ENCODE measurements at regions not wholly inside any gene's neighbourhood (a gene's known extent, or its start where the extent isn't known, plus 50 kb on each side); places are given as distances from the start of the nearest gene placed in this dataset.

DNA sequence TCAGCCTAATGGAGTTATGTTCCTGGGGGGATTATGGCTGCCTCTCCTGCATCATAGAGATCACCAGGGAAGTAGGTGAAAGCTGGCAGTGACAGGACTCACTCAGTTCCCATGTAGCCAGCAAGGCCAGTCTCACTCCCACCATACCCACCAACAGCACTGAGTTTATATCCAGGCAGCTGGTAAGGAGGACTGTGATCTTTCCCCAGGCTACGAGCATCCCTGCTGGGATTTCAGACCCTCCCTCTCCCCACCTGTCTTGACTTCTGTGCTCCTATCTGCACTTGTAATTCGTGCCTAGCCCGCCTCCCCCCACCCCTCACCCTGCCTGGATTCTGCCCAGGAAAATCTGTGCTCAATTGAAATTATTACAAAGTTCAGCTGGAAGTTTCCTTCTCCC is 499.1 kb upstream of the NUDT12 start:
- CTCF ChIA-PET, result interaction anchor here (0.6 kb wide), 1 partner anchor 586 kb away, joined by 3 read pairs; no protein-coding TSS in a partner anchor
- H3K27ac Mint-ChIP-seq (ENCODE audit: low read depth, unreplicated experiment), result no peak overlapping the region

DNA sequence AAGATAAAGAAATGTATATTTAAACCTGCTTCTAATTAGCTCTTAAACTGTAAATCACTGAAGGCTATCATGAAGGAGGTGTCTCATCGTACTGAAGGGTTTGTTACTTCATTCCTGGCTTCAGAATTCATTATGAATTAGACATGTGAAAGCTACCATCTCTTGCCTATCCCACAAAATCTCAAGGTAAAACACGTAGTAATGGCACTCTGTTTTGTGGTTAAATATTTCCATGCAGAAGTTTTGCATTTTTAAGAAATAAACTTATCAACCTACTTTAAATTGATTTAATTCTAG is 490.7 kb upstream of the NUDT12 start:
- no TSS peak for BruUV-seq (replicated peaks)
- DNase-seq (ENCODE audit: unreplicated experiment), result no peak
- no peaks in the 10 kb centered on the region for H3K9me3 Mint-ChIP-seq (ENCODE audit: unreplicated experiment)
- no peaks in the 10 kb centered on the region for H3K4me1 Mint-ChIP-seq (ENCODE audit: insufficient read depth, unreplicated experiment)
- ChIA-PET POLR2A (interaction anchor here (0.6 kb wide), 1 partner anchor 94 kb away, joined by 3 read pairs; no protein-coding TSS in a partner anchor), CTCF (no interaction called here)
- intact Hi-C loops (cut with micrococcal nuclease), result no loop called here
- TF ChIP-seq, protein P1, sequence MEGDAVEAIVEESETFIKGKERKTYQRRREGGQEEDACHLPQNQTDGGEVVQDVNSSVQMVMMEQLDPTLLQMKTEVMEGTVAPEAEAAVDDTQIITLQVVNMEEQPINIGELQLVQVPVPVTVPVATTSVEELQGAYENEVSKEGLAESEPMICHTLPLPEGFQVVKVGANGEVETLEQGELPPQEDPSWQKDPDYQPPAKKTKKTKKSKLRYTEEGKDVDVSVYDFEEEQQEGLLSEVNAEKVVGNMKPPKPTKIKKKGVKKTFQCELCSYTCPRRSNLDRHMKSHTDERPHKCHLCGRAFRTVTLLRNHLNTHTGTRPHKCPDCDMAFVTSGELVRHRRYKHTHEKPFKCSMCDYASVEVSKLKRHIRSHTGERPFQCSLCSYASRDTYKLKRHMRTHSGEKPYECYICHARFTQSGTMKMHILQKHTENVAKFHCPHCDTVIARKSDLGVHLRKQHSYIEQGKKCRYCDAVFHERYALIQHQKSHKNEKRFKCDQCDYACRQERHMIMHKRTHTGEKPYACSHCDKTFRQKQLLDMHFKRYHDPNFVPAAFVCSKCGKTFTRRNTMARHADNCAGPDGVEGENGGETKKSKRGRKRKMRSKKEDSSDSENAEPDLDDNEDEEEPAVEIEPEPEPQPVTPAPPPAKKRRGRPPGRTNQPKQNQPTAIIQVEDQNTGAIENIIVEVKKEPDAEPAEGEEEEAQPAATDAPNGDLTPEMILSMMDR (IDR thresholded peaks at IDR 0.05; ENCODE audit: unreplicated experiment), result no peak
- no peak overlapping the region for H3K27ac Mint-ChIP-seq (ENCODE audit: low read depth, unreplicated experiment)
- no peaks in the 10 kb centered on the region for H3K36me3 Mint-ChIP-seq (ENCODE audit: insufficient read depth, unreplicated experiment)
- no peaks in the 10 kb centered on the region for H3K27me3 Mint-ChIP-seq (ENCODE audit: insufficient read depth, unreplicated experiment)
- no peak overlapping the region for H3K4me3 Mint-ChIP-seq (ENCODE audit: unreplicated experiment)

More for the DNA sequence above, 499.1 kb upstream of the NUDT12 start:
- no TSS peak for BruUV-seq (replicated peaks)
- intact Hi-C loops (cut with micrococcal nuclease), result no loop called here
- H3K9me3 Mint-ChIP-seq (ENCODE audit: unreplicated experiment), result no peaks in the 10 kb centered on the region
- TF ChIP-seq, protein P1 (IDR thresholded peaks at IDR 0.05; ENCODE audit: unreplicated experiment), result no peak
- POLR2A ChIA-PET, result no interaction called here
- no peak overlapping the region for H3K4me3 Mint-ChIP-seq (ENCODE audit: unreplicated experiment)
- no peaks in the 10 kb centered on the region for H3K36me3 Mint-ChIP-seq (ENCODE audit: insufficient read depth, unreplicated experiment)
- no peaks in the 10 kb centered on the region for H3K4me1 Mint-ChIP-seq (ENCODE audit: insufficient read depth, unreplicated experiment)
- DNase-seq (ENCODE audit: unreplicated experiment), result no peak
- no peaks in the 10 kb centered on the region for H3K27me3 Mint-ChIP-seq (ENCODE audit: insufficient read depth, unreplicated experiment)

DNA sequence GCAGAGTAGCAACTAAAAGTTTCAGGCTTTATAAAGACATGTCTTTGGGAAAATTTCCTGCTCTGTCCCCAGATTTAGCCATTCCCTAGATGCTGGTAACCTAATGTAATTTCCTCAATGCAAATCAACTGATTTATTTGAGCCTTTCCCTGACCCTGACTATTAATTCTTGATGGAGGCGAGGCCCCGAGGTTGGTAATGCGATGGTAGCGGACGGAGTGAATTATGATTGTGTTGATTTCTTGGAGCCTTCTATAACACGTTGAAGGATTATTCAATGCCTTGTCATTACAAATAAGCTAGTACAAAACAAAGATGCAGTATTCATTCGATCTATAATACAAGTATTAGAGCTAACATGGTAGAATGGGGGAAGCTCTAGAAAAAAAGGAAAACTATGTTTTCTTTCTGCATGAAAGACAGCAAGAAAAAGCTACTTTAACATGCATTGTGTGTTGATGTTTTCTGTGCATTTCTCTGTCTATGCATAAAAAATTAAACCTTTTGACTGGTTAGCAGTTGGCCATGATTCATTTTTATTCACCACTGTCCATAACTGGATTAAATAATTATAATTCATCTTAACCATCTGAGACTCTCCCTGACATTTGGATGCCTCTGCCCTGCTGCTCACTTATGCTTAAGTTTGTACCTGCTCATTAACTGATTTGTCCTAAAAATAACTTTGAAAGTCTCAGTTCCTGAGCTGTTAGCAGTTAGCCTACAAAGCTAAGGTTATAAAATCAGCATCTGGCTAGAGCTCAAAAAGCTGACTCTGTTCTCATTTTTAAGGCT is 490.2 kb upstream of the NUDT12 start:
- intact Hi-C loops (cut with micrococcal nuclease), result no loop called here
- no peaks in the 10 kb centered on the region for H3K4me1 Mint-ChIP-seq (ENCODE audit: insufficient read depth, unreplicated experiment)
- ChIA-PET CTCF (interaction anchor here (1.2 kb wide), 1 partner anchor 260 kb away, joined by 3 read pairs; no protein-coding TSS in a partner anchor), POLR2A (no interaction called here)
- no peaks in the 10 kb centered on the region for H3K36me3 Mint-ChIP-seq (ENCODE audit: insufficient read depth, unreplicated experiment)
- DNase-seq (ENCODE audit: unreplicated experiment), result no peak
- TF ChIP-seq, protein P1 (IDR thresholded peaks at IDR 0.05; ENCODE audit: unreplicated experiment), result no peak
- no peaks in the 10 kb centered on the region for H3K27me3 Mint-ChIP-seq (ENCODE audit: insufficient read depth, unreplicated experiment)
- no peaks in the 10 kb centered on the region for H3K9me3 Mint-ChIP-seq (ENCODE audit: unreplicated experiment)
- H3K27ac Mint-ChIP-seq (ENCODE audit: low read depth, unreplicated experiment), result no peak overlapping the region
- no TSS peak for BruUV-seq (replicated peaks)
- H3K4me3 Mint-ChIP-seq (ENCODE audit: unreplicated experiment), result no peak overlapping the region

DNA sequence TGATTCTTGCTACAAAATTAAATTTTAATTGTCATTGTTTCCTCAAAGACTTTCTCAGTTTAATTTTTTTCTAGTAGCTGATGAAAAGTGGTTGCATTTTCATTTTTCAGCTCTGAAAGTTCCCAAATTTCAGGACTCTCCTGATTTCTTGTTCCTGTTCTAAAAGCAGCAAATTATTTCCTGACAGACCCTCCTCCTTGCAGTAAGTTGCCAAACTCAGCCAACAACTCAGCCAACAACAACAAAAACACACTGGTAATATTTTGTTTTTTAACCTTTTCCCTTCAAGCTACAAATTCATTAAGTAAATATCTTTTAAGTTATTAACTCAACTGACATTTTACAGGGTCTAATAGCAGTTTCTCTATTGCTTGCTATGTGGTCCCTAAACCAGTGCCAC is 487.8 kb upstream of the NUDT12 start:
- TF ChIP-seq, protein P1 (IDR thresholded peaks at IDR 0.05; ENCODE audit: unreplicated experiment), result no peak
- ChIA-PET CTCF (no interaction called here), POLR2A (no interaction called here)
- H3K9me3 Mint-ChIP-seq (ENCODE audit: unreplicated experiment), result no peaks in the 10 kb centered on the region
- DNase-seq (ENCODE audit: unreplicated experiment), result no peak
- H3K4me3 Mint-ChIP-seq (ENCODE audit: unreplicated experiment), result no peak overlapping the region
- H3K27me3 Mint-ChIP-seq (ENCODE audit: insufficient read depth, unreplicated experiment), result no peaks in the 10 kb centered on the region
- no peaks in the 10 kb centered on the region for H3K4me1 Mint-ChIP-seq (ENCODE audit: insufficient read depth, unreplicated experiment)
- no TSS peak for BruUV-seq (replicated peaks)
- no peaks in the 10 kb centered on the region for H3K36me3 Mint-ChIP-seq (ENCODE audit: insufficient read depth, unreplicated experiment)
- no peak overlapping the region for H3K27ac Mint-ChIP-seq (ENCODE audit: low read depth, unreplicated experiment)
- intact Hi-C loops (cut with micrococcal nuclease), result no loop called here

Data from MCF 10A (cell line).